ENCODE measurements at regions not wholly inside any gene's neighbourhood (a gene's known extent, or its start where the extent isn't known, plus 50 kb on each side); places are given as distances from the start of the nearest gene placed in this dataset.

- TF ChIP-seq CTCF (conservative IDR thresholded peaks at IDR 0.05) = no peak
- no peak overlapping the region for H3K27ac ChIP-seq
These were observed 131.6 kb upstream of the MAP3K1 start for GRCh38 chr5:56683733-56684132.

GRCh38 chr5:56683281-56683680 is 132.1 kb upstream of the MAP3K1 start:
- H3K27ac ChIP-seq = no peak overlapping the region
- no peak for TF ChIP-seq CTCF (conservative IDR thresholded peaks at IDR 0.05)

- no peak overlapping the region for H3K27ac ChIP-seq
- no peak for TF ChIP-seq CTCF (conservative IDR thresholded peaks at IDR 0.05)
These were observed 134.0 kb upstream of the MAP3K1 start for GRCh38 chr5:56681346-56681745.

GRCh38 chr5:56680731-56681130 is 134.6 kb upstream of the MAP3K1 start:
- H3K27ac ChIP-seq = no peak overlapping the region
- TF ChIP-seq CTCF (conservative IDR thresholded peaks at IDR 0.05) = no peak

GRCh38 chr5:56677690-56678305 is 137.6 kb upstream of the MAP3K1 start:
- H3K27ac ChIP-seq = no peak overlapping the region
- TF ChIP-seq CTCF (conservative IDR thresholded peaks at IDR 0.05) = no peak

- H3K27ac ChIP-seq = no peak overlapping the region
- no peak for TF ChIP-seq CTCF (conservative IDR thresholded peaks at IDR 0.05)
These were observed 139.1 kb upstream of the MAP3K1 start for GRCh38 chr5:56676091-56676768.

GRCh38 chr5:56674441-56674840 is 140.9 kb upstream of the MAP3K1 start:
- H3K27ac ChIP-seq = no peak overlapping the region
- no peak for TF ChIP-seq CTCF (conservative IDR thresholded peaks at IDR 0.05)
